D721Med (cell line): ENCODE measurements at regions not wholly inside any gene's neighbourhood (a gene's known extent, or its start where the extent isn't known, plus 50 kb on each side); places are given as distances from the start of the nearest gene placed in this dataset.
A peak's percentile ranks its signal among the peaks of the same experiment; 100 is the strongest.

Source experiments
- DNase-seq: peaks from one replicate; pipeline ENCODE4 v3.0.0; 2011; ENCODE audit warnings: low spot score; ENCODE audit not compliant: insufficient read length
- FAIRE-seq: peaks from 2 replicates; lab custom pipeline; 2011; peaks lifted over from hg19 to GRCh38; lab: Jason Lieb, UNC
- TF ChIP-seq, protein P1 (sequence below): IDR thresholded peaks from 2 replicates; pipeline ENCODE4 v1.5.1; 2012; ENCODE audit warnings: mild to moderate bottlenecking, control low read depth; ENCODE audit not compliant: insufficient read depth; ENCODE audit errors: missing control alignments

- TF ChIP-seq, protein P1, sequence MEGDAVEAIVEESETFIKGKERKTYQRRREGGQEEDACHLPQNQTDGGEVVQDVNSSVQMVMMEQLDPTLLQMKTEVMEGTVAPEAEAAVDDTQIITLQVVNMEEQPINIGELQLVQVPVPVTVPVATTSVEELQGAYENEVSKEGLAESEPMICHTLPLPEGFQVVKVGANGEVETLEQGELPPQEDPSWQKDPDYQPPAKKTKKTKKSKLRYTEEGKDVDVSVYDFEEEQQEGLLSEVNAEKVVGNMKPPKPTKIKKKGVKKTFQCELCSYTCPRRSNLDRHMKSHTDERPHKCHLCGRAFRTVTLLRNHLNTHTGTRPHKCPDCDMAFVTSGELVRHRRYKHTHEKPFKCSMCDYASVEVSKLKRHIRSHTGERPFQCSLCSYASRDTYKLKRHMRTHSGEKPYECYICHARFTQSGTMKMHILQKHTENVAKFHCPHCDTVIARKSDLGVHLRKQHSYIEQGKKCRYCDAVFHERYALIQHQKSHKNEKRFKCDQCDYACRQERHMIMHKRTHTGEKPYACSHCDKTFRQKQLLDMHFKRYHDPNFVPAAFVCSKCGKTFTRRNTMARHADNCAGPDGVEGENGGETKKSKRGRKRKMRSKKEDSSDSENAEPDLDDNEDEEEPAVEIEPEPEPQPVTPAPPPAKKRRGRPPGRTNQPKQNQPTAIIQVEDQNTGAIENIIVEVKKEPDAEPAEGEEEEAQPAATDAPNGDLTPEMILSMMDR, result peak; percentile 11
- FAIRE-seq (no peak), DNase-seq (no peak)
Measured at GRCh38 chr6:167501831-167502385, 177.0 kb downstream of the TTLL2 start.

GRCh38 chr6:167502471-167502870, 177.6 kb downstream of the TTLL2 start:
- DNase-seq (no peak), FAIRE-seq (no peak)
- TF ChIP-seq, protein P1, result no peak

DNA sequence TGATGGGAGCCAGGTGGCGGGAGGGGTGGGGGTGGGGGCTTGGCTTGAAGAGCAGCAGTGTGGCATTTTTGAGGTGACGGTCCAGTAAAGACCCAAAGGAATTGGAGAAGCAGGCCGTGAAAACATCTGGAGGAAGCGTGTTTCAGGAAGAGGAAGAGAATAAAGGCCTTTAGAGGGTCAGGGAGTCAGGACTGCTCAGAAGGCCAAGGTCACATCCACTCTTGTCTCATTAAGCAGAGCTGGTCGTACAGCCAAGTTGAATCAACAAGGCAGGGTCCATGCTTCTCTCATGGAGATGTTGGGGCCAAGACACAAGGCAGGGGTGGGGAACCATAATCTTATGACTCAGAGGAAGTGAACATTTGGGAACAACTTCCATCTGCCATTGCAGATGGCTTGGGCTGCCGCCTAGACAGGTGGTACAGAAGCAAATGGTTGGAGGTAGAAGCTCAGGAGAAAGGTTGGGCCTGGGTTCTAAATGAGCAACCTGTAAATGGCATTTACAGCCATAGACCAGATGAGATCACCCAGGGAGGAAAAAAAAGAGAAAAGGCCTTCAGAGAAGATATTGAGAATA, 179.6 kb downstream of the TTLL2 start:
- FAIRE-seq (no peak), DNase-seq (no peak)
- TF ChIP-seq, protein P1, result no peak

GRCh38 chr6:167505199-167505598, 180.3 kb downstream of the TTLL2 start:
- FAIRE-seq (no peak), DNase-seq (no peak)
- TF ChIP-seq, protein P1, result no peak

- DNase-seq (no peak), FAIRE-seq (no peak)
- TF ChIP-seq, protein P1, result no peak
Measured at GRCh38 chr6:167505782-167506181, 180.9 kb downstream of the TTLL2 start.

DNA sequence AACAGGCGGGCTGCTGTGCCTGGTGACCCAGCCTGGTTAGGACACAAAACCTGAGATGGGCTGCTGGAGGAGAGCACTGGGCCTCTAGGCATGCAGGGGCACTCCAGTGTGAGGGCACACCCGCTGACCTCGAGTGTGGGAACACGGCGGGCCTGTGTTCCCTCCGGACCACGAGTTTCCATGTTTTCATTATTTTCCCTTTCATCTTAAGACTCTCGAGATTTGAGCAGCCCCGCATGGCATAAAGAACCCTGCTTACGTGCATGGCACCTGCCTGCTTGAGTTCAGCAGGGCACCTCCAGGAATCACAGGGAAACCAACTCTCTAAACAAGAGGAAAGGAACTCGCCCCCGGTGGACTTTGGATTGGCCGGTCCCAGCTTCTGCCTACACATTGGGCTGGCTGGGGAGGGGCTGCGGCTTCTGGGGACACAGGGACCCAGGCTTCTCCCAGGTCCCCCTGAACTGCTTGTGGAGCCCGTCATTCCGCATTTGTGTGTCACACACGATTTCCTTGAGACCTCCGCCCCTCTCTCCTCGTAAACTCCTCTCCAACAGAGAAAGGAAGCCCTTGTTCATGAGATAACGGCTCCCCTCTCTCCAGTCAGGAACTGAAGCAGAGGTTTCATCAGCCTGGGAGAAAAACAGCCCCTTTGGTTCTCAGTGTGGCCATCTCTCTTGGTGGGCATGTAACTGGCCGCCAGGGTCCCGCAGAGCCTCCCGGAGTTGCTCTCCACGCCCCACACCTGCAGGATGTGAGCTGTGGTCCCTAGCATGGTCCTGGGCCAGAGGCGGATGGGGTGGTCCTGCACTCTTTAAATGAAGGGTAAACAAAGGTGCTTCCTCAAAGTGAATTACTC, 181.8 kb downstream of the TTLL2 start:
- TF ChIP-seq, protein P1, result no peak
- DNase-seq (no peak), FAIRE-seq (no peak)
